ENCODE measurements at regions not wholly inside any gene's neighbourhood (a gene's known extent, or its start where the extent isn't known, plus 50 kb on each side); places are given as distances from the start of the nearest gene placed in this dataset.

DNA sequence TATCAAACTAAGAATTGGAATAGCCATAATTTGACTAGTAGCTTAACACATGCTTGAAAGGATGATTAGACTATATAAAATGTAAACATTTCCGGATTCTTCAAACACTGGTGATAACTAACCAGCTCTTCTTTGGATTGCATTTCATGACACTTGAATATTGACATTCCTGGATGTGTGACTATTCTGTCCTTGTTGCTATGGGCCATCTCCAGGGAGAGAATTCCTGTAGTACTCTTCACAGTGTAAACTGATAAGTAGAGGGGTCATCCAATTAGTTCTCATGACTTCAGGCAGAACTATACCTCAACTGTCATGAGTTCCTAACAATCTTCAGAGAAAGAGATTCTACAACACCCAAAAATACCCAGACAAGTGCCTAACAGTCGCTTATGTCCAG, 1026.7 kb upstream of the TENM3 start (continued):
- TF ChIP-seq E2F8 (IDR thresholded peaks at IDR 0.05; ENCODE audit: low read depth, partially characterized antibody) = no peak
- TF ChIP-seq RELA (IDR thresholded peaks at IDR 0.05; ENCODE audit: borderline replicate concordance, partially characterized antibody) = no peak

GRCh38 chr4:181219783-181220416, 1023.3 kb upstream of the TENM3 start:
- Histone ChIP-seq H3K9ac (ENCODE audit: control insufficient read depth, insufficient read depth, low read length) (no peak overlapping the region), H3K4me1 (ENCODE audit: control insufficient read depth, insufficient read depth, low read length) (no peaks in the 10 kb centered on the region), H2AFZ (ENCODE audit: control insufficient read depth, low read depth, low read length) (no peak overlapping the region), H3K4me2 (ENCODE audit: control insufficient read depth, insufficient read depth) (no peak overlapping the region), H4K20me1 (ENCODE audit: control insufficient read depth, insufficient read depth) (no peaks in the 10 kb centered on the region), H3K36me3 (ENCODE audit: control insufficient read depth in 2 of 2, insufficient read depth in 2 of 2, low read length in 1 of 2) (no peaks in the 10 kb centered on the region), H3K4me3 (no peak overlapping the region), H3K9me3 (replicated peaks; ENCODE audit: control insufficient read depth, insufficient read depth, low read length) (no peaks in the 10 kb centered on the region), H3K27me3 (replicated peaks in 1 of 2; ENCODE audit: control insufficient read depth in 2 of 2, insufficient read depth in 2 of 2, low read length in 1 of 2) (no peaks in the 10 kb centered on the region), H3K27ac (ENCODE audit: control insufficient read depth, insufficient read depth) (no peak overlapping the region), H3K79me2 (ENCODE audit: control insufficient read depth, insufficient read depth, low read length) (no peaks in the 10 kb centered on the region)
- in situ Hi-C loops (cut with MboI) = no loop called here
- ChIA-PET RAD21 (ENCODE audit: unreplicated experiment) (no interaction called here), POLR2A (no interaction called here), SMC1A (ENCODE audit: uncharacterized antibody, unreplicated experiment) (interaction anchor here (0.7 kb wide), 1 partner anchor 1277 kb away, joined by 3 read pairs; no protein-coding TSS in a partner anchor), CTCF (no interaction called here)
- intact Hi-C loops (cut with micrococcal nuclease; ENCODE audit: unreplicated experiment) = no loop called here
- DNase-seq (ENCODE audit: low read depth, low spot score) (no peak), FAIRE-seq (no peak), ATAC-seq (no peak)
- TF ChIP-seq EED (IDR thresholded peaks at IDR 0.05; ENCODE audit: low read depth) = no peak
- 31% methylated on average over 3 of the region's 3 CpGs for WGBS (ENCODE audit: insufficient coverage, insufficient replicate concordance, low lambda C conversion rate, missing lambda C conversion rate)
- no TSS peak for BruUV-seq (replicated peaks)

Data from GM12878 (cell line).